NCI-H748 (cell line): ENCODE measurements at regions not wholly inside any gene's neighbourhood (a gene's known extent, or its start where the extent isn't known, plus 50 kb on each side); places are given as distances from the start of the nearest gene placed in this dataset.
"Not testable (repeated sequence)": the region's sequence is repeated elsewhere in the genome, so short reads cannot be mapped to it uniquely, and the experiment has no call there.

Source experiments
- DNase-seq: peaks from one replicate; lab custom pipeline; 2025; ENCODE audit not compliant: unreplicated experiment; lab: John Stamatoyannopoulos, UW

DNA sequence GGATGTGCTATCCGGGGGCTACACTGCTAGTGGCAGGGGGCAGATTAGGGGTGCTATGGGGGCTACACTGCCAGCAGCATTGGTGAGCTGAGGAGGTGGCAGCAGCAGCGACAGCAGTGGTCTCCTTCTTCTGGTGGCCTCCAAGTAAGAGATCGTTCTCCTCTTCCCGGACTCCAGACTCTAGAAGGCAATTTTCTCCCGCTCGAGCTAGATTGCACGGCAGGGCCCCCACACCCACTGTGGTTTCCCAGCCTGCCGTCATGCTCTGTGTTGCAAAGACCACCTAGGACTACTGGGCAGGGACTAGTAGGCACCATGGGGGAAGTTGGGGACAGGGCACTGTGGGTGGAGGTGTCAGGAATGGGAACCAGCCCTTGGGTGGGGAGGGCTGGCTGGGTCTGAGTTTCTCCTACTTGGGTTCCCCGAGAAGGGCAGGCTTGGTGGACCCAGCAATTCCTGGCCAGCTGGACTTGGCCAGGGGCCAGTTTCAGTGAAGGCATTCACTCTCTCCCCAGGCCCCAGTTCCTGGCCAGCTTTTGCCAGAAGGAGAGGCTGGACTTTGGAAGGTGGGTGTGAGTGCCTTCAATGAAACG is 203.4 kb upstream of the WSB1 start:
- not testable (repeated sequence) for DNase-seq

- DNase-seq, result peak; percentile 14
Measured at GRCh38 chr17:27091043-27091497, 202.8 kb upstream of the WSB1 start.

DNA sequence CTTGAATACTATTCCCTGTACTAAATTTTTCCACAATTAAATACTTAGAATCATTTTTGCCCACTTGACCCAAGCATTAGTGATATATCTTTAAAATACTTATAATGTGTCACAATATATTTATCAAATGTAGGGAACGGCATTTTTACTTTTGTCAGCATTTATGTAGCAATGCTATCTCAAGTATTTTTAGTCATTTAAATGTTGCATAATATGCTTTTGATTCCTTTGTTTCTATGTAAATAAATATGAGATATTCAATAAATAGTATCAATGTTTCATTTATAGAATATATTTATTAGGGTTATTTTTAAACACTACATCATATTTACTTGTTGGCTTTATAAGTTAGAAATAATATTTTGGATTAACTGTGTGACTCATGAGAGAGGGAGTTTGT is 199.7 kb upstream of the WSB1 start:
- DNase-seq, result not testable (repeated sequence)

GRCh38 chr17:27095821-27096220 is 198.1 kb upstream of the WSB1 start:
- not testable (repeated sequence) for DNase-seq

DNA sequence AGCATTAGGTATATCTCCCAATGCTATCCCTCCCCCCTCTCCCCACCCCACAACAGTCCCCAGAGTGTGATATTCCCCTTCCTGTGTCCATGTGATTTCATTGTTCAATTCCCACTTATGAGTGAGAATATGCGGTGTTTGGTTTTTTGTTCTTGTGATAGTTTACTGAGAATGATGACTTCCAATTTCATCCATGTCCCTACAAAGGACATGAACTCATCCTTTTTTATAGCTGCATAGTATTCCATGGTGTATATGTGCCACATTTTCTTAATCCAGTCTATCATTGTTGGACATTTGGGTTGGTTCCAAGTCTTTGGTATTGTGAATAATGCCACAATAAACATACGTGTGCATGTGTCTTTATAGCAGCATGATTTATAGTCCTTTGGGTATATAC is 194.6 kb upstream of the WSB1 start:
- not testable (repeated sequence) for DNase-seq

- DNase-seq, result peak; percentile 87
Measured at GRCh38 chr17:27104605-27105221, 189.2 kb upstream of the WSB1 start.

DNA sequence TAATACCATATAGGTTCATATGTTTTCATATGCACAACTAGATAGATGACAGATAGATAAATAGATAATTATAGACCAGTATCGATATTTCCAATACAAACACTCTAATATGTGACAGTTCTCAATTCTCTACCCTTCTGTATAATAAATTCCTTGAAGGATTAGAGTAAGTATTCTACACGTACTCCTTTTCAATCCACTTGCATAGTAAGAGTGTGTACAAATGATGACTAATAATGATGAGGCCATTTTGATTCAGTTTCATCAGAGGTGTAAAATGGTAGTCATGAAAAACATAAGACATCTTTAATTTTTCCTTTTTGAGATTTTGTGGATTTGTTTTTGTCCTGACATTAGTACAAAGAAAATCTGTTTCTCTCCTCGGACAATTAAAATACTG is 188.3 kb upstream of the WSB1 start:
- DNase-seq, result no peak

DNA sequence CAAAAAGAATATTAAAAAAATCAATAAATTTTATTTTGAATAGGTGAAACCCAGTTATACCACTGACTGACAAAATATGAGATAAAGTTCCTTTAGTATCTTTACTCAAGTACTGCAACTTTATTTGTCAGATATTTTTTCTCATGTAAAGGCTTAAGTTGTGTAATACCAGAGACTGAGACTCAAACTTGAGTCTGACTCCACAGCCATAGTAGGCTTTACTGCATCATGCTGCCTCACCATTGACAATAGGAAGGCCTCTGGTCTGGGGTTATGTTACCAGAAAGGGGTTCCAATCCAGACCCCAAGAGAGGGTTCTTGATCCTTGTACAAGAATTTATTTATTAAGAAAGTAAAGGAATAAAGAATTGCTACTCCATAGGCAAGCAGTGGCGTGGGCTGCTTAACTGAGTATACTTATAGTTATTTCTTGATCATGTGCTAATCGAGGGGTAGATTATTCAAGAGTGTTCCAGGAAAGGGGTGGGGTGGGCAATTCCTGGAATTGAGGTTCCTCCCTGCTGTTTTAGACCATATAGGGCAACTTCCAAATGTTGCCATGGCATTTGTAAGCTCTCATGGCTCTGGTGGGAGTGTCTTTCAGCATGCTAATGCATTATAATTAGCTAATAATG is 187.4 kb upstream of the WSB1 start:
- no peak for DNase-seq

DNA sequence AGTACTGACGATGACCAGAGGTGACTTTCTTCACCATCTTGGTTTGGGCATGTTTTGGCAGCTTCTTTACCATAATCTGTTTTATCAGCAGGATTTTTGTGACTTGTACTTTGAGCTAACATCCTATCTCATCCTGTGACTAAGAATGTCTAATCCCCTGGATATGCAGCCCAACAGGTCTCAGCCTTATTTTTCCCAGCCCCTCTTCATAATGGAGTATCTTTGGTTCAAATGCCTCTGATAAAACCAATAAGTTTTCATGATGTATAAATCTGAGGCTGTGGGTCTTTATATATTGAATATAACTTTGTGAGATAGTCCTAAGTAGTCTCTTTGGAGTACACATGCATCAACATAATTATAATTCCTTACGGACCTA is 186.9 kb upstream of the WSB1 start:
- DNase-seq, result no peak

DNA sequence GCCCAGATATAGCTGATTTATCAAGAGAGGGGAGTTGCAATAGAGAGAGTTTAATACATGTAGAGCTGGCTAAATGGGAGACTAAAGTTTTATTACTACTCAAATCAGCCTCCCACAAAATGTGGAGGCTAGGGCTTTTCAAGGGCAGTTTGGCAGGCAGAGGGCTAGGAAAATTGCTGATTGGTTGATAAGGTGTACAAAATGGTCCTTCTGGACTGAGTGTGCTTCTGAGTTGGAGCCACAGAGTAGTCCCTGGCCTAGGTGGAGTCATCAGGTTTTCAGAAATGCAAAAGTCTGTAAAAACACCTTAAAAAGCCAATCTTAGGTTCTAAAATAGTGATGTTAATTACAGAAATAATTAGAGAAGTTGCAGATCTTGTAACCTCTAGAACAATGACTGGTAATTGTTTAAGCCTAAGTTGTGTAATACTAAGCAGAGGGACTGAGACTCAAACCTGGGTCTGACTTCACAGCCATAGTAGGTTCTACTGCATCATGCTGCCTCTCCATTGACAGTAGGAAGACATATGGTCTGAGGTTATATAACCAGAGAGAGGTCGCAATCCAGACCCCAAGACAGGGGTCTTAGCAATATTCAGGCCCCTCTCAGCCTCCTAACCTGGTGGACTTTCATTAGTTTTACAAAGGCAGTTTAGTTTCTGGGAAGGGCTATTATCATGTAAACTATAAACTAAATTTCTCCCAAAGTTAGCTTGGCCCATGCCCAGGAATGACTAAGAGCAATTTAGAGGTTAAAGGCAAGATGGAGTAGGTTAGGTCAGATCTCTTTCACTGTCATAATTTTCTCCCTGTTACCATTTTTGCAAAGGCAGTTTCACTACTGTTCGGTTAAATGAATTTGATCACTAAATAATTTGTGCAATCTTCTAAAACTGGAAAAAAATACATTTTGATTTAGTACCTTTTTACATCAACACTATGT is 186.3 kb upstream of the WSB1 start:
- DNase-seq, result not testable (repeated sequence)

DNA sequence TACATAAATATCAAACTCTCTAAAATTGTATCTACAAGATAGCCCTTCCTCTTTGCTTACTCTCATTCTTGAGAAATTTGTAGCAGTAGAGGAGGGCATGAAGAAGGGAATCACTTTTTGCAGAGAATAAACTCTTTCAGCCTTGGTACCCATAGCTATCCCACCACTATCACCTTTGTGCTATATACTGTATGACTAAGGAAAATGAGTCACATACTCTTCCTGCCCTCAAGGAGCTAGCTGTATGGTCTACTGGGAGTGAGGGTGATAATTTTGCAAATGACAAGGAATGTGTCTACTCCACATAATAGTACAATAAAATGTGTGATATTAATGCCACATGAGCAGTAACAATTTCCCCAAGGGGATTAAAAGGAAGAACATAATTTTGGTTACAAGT is 184.6 kb upstream of the WSB1 start:
- no peak for DNase-seq

- DNase-seq, result no peak
Measured at GRCh38 chr17:27153005-27153404, 140.9 kb upstream of the WSB1 start.

DNA sequence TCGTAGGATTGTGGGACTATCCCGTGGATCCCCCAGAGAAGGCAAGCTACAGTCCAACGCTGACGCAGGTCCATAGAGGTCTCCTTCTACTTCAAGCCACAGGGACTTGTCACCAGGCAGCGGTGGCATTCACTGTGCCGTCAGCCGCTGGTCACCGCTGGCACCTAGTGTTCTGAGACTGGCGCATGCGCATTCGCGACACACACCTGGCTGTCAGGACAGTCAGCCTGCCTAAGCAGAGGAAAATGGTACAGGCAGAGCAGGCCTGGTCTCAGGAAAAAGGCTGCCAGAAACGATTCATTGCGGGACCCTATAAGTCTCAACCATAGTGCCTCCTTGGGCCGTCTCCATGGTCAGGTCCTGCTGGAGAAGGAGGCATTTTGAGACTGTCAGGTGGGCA is 138.0 kb upstream of the WSB1 start:
- DNase-seq, result no peak

- DNase-seq, result no peak
Measured at GRCh38 chr17:27157297-27157696, 136.6 kb upstream of the WSB1 start.

DNA sequence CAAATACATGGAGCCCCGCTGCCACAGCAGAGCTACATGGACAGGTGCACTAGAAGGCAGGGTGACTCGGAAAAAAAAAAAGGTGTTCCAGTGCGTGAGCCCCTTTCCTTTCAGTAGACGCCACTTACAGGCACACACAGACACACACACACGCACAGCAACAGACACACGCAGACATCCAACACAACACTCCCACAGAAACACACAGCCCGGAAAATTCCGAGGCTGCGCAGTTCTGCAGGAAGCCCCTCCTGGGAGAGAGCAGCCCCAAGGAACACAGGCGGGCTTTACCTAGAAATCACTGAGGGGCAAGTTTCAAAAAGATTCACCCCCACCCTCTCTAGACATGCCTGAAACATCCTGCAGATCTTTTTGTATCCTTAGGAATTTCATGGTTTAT is 136.0 kb upstream of the WSB1 start:
- no peak for DNase-seq

DNA sequence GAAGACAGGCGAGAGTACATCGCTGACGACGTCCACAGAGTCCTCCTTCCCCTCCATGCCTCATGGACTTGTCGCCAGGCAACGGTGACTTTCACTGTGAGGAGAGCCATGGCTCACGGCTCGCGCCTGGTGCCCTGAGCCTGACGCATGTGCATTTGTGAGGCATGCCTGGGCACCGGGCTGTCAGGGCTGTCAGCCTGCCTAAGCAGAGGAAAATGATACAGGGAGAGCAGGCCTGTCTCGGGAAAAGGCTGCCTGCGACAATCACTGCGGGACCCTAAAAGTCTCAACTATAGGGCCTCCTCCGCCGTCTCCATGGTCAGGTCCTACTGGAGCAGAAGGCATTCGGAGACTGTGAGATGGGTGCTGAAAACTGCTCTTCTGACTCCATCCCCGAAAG is 135.5 kb upstream of the WSB1 start:
- peak; percentile 32 for DNase-seq

- no peak for DNase-seq
Measured at GRCh38 chr17:27180322-27180721, 113.6 kb upstream of the WSB1 start.

GRCh38 chr17:27181379-27181925 is 112.5 kb upstream of the WSB1 start:
- DNase-seq, result peak; percentile 12

- no peak for DNase-seq
Measured at GRCh38 chr17:27181935-27182334, 112.0 kb upstream of the WSB1 start.

- DNase-seq, result not testable (repeated sequence)
Measured at GRCh38 chr17:27197505-27197904, 96.4 kb upstream of the WSB1 start.

DNA sequence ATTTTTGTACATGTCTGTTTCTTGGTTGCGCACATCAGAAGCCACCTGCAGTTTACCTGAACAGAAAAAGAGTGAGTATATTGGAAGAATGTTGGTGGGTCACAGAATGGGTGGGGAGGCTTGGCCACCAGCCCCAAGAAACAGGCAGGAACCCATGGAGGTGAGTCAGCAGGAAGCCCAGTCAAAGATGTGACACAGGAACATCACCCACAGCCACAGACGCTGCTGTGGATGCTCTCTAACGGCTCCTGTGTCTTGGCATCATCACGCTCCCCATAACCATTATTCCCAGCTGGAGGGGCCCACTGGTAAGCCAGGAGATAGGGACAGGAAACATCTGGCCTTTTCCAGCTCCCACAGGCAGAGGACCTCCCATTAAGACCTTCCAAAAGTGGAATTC is 94.0 kb upstream of the WSB1 start:
- DNase-seq, result no peak
